WERI-Rb-1 (cell line): ENCODE measurements at regions not wholly inside any gene's neighbourhood (a gene's known extent, or its start where the extent isn't known, plus 50 kb on each side); places are given as distances from the start of the nearest gene placed in this dataset.
"Not testable (repeated sequence)": the region's sequence is repeated elsewhere in the genome, so short reads cannot be mapped to it uniquely, and the experiment has no call there.

Experiments
- DNase-seq: peaks from one replicate; pipeline ENCODE4 v3.0.0-alpha.2; 2020
- H3K27ac ChIP-seq: fragments of 250-450 bp; sonication (Bioruptor Pico); 2 replicates; pipeline ENCODE4 v1.5.1; 2020; ENCODE audit warnings: mild to moderate bottlenecking, moderate library complexity
- H3K27me3 ChIP-seq: fragments of 250-450 bp; sonication (Bioruptor Pico); 2 replicates; pipeline ENCODE4 v1.5.1; 2021; ENCODE audit warnings: mild to moderate bottlenecking, low read depth, moderate library complexity; ENCODE audit not compliant: insufficient read depth, severe bottlenecking
- H3K36me3 ChIP-seq: fragments of 250-450 bp; sonication (Bioruptor Pico); 2 replicates; pipeline ENCODE4 v1.5.1; 2020; ENCODE audit warnings: mild to moderate bottlenecking, moderate library complexity
- H3K4me3 ChIP-seq: 2 replicates; pipeline ENCODE4 v1.5.1; 2011; ENCODE audit warnings: low read depth, mild to moderate bottlenecking, control low read depth, low read length
- H3K9me3 ChIP-seq: fragments of 250-450 bp; sonication (Bioruptor Pico); 2 replicates; pipeline ENCODE4 v1.5.1; 2021; ENCODE audit warnings: mild to moderate bottlenecking, moderate library complexity; ENCODE audit not compliant: severe bottlenecking
- CTCF ChIP-seq: IDR thresholded peaks from 2 replicates; pipeline ENCODE4 v1.5.1; 2011; ENCODE audit warnings: low read depth, mild to moderate bottlenecking, control low read depth, inconsistent platforms, low read length

- H3K36me3 ChIP-seq = no peaks in the 10 kb centered on the region
- no peaks in the 10 kb centered on the region for H3K27me3 ChIP-seq
- H3K27ac ChIP-seq = no peak overlapping the region
- DNase-seq = no peak
- no peak for TF ChIP-seq CTCF
- no peak overlapping the region for H3K4me3 ChIP-seq
- H3K9me3 ChIP-seq = no peaks in the 10 kb centered on the region
These were observed 987.3 kb downstream of the GRID1 start for GRCh38 chr10:85379338-85379737.

GRCh38 chr10:85400981-85401695 is 965.5 kb downstream of the GRID1 start:
- H3K27me3 ChIP-seq = no peaks in the 10 kb centered on the region
- no peak for DNase-seq

GRCh38 chr10:85402541-85402940 is 964.1 kb downstream of the GRID1 start:
- no peak for TF ChIP-seq CTCF
- no peak for DNase-seq
- H3K27ac ChIP-seq = no peak overlapping the region
- no peaks in the 10 kb centered on the region for H3K27me3 ChIP-seq
- H3K36me3 ChIP-seq = no peaks in the 10 kb centered on the region
- no peaks in the 10 kb centered on the region for H3K9me3 ChIP-seq
- H3K4me3 ChIP-seq = no peak overlapping the region

More at GRCh38 chr10:85400981-85401695, 965.5 kb downstream of the GRID1 start:
- no peak overlapping the region for H3K4me3 ChIP-seq
- no peaks in the 10 kb centered on the region for H3K9me3 ChIP-seq
- no peak for TF ChIP-seq CTCF
- H3K36me3 ChIP-seq = no peaks in the 10 kb centered on the region
- no peak overlapping the region for H3K27ac ChIP-seq

GRCh38 chr10:85407088-85407487 is 959.5 kb downstream of the GRID1 start:
- H3K36me3 ChIP-seq = no peaks in the 10 kb centered on the region
- H3K27ac ChIP-seq = no peak overlapping the region; the same call in 1 of the 2 replicates
- H3K4me3 ChIP-seq = no peak overlapping the region
- H3K27me3 ChIP-seq = no peaks in the 10 kb centered on the region
- peaks cover 3% of the 10 kb centered on the region for H3K9me3 ChIP-seq
- DNase-seq = peak; percentile 36
- TF ChIP-seq CTCF = no peak

GRCh38 chr10:85408388-85408787 is 958.2 kb downstream of the GRID1 start:
- no peak for TF ChIP-seq CTCF
- H3K27ac ChIP-seq = no peak overlapping the region
- H3K4me3 ChIP-seq = no peak overlapping the region
- no peak for DNase-seq
- H3K27me3 ChIP-seq = no peaks in the 10 kb centered on the region
- peaks cover 3% of the 10 kb centered on the region for H3K9me3 ChIP-seq
- H3K36me3 ChIP-seq = no peaks in the 10 kb centered on the region

GRCh38 chr10:85410586-85410985 is 956.0 kb downstream of the GRID1 start:
- not testable (repeated sequence) for H3K27me3 ChIP-seq, H3K9me3 ChIP-seq, H3K27ac ChIP-seq, H3K4me3 ChIP-seq, H3K36me3 ChIP-seq, DNase-seq
